Stimulated activated naive CD8-positive, alpha-beta T cell treated with anti-CD3 and anti-CD28 coated beads, Interleukin-15, Interleukin-2, amounts not matched to agents 100 ng/mL and 50 ng/mL, for 24 hours (primary cell): ENCODE measurements at regions not wholly inside any gene's neighbourhood (a gene's known extent, or its start where the extent isn't known, plus 50 kb on each side); places are given as distances from the start of the nearest gene placed in this dataset.

Source experiments
- H3K27ac Mint-ChIP-seq: one replicate; pipeline ENCODE4 v1.8.0; 2021; ENCODE audit warnings: mild to moderate bottlenecking, mixed read lengths
- H3K27me3 Mint-ChIP-seq: one replicate; pipeline ENCODE4 v1.8.0; 2021; ENCODE audit warnings: mixed read lengths
- H3K36me3 Mint-ChIP-seq: one replicate; pipeline ENCODE4 v1.8.0; 2021; ENCODE audit warnings: low read depth, mixed read lengths
- H3K4me1 Mint-ChIP-seq: one replicate; pipeline ENCODE4 v1.8.0; 2021; ENCODE audit warnings: low read depth, mixed read lengths
- H3K4me3 Mint-ChIP-seq: one replicate; pipeline ENCODE4 v1.8.0; 2021; ENCODE audit warnings: mild to moderate bottlenecking, mixed read lengths
- H3K9me3 Mint-ChIP-seq: one replicate; pipeline ENCODE4 v1.8.0; 2021; ENCODE audit warnings: mixed read lengths

DNA sequence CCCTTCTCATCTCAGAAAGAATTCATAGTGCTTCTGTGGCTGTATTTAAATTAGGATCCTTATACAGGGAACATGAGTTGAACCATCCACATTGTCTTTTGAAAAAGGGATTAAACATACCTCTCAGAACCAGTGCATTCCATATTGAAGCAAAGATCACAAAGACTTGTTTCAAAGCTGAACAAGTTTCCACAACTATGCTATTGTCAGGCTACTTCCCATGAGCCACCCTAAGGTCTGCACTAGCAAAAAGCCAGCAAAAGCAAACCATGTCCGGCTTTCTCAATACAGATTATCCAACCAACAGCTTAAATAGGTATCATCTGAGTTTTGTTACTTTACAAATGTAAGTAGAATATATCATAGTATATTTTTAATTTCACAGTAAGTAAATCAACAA, 78.1 kb downstream of the SCG2 start:
- H3K27me3 Mint-ChIP-seq: no peaks in the 10 kb centered on the region
- no peaks in the 10 kb centered on the region for H3K9me3 Mint-ChIP-seq
- no peak overlapping the region for H3K27ac Mint-ChIP-seq
- H3K36me3 Mint-ChIP-seq: no peaks in the 10 kb centered on the region
- H3K4me3 Mint-ChIP-seq: no peak overlapping the region
- H3K4me1 Mint-ChIP-seq: no peaks in the 10 kb centered on the region

DNA sequence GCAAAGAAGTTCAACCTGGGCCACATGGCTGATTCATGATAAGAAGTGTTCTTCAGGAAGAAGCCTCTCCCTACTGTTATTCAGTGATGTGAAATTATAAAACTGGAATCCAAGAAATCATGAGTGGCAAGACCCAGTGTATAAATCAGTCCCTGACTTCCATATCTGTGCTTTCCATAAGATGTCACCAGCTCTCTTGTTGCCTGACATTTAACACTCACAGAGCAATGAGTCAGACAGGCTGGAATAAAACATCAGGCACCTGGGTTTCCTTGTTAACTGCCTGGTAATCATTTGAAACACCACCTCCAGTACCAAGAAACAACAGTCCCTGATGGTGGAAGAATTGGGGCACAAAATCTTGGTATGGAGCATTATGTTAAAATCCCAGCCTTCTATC, 76.1 kb downstream of the SCG2 start:
- Mint-ChIP-seq H3K36me3 (no peaks in the 10 kb centered on the region), H3K27ac (no peak overlapping the region), H3K27me3 (no peaks in the 10 kb centered on the region), H3K4me1 (no peaks in the 10 kb centered on the region), H3K9me3 (no peaks in the 10 kb centered on the region), H3K4me3 (no peak overlapping the region)

DNA sequence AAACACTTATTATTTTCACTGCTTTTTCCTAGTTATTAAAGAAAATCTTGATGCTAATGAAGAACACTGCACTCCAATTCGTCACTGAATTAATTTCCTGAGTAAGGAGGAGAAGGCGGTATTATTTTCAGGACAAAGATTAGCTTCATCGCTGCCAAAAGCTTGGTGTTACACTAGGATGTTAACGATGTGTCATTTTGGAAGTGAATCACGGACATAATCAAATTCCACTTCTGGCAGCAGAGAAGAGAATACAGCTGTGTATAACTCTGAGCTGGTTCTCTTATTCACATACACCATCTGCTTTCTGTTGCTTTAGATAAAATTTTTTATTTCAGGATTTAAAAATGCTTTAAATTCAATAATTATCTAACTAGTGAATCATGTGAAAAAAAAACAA, 74.1 kb downstream of the SCG2 start:
- no peaks in the 10 kb centered on the region for H3K4me1 Mint-ChIP-seq
- no peak overlapping the region for H3K27ac Mint-ChIP-seq
- H3K27me3 Mint-ChIP-seq: no peaks in the 10 kb centered on the region
- H3K9me3 Mint-ChIP-seq: no peaks in the 10 kb centered on the region
- H3K36me3 Mint-ChIP-seq: no peaks in the 10 kb centered on the region
- H3K4me3 Mint-ChIP-seq: no peak overlapping the region

DNA sequence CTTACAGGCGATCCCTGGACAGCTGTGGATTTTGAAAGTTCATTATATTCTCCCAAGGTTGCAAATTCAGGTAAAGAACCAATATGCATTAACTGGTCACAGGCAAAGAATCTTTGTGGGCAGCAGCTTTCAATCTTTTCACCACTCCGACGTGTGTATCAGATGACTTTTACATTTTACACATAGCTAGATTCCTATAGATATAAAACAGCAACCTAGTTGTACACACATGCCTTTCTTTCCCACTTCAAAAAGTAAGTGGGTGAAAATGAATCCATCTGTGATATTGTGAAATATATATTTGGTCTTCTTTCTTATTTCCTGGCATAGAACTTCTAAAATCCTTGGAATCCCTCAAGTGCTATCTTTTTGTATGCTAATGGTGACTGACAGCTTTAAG, 72.5 kb downstream of the SCG2 start:
- Mint-ChIP-seq H3K27ac (no peak overlapping the region), H3K4me1 (no peaks in the 10 kb centered on the region), H3K36me3 (no peaks in the 10 kb centered on the region), H3K4me3 (no peak overlapping the region), H3K9me3 (no peaks in the 10 kb centered on the region), H3K27me3 (no peaks in the 10 kb centered on the region)

DNA sequence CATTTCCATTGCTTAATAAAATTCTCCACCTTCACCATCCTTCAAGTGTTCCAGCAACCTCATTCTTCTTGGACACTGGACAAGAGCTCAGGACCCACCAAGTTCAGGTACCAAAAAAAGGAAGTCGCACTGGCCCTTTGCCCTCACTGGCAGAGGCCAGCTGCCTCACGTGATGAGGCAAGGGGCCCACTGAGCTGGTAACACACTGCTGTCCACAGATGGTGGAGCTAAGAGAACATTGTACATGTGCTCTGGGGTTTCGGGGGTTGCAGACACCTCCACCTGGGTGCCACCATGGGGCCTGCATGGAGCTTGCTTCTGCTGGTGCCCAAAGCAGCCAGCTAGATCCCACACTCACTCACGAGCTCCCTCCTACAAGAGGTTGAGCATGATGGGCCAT, 71.3 kb downstream of the SCG2 start:
- Mint-ChIP-seq H3K9me3 (no peaks in the 10 kb centered on the region), H3K4me3 (no peak overlapping the region), H3K27ac (no peak overlapping the region), H3K4me1 (no peaks in the 10 kb centered on the region), H3K27me3 (no peaks in the 10 kb centered on the region), H3K36me3 (no peaks in the 10 kb centered on the region)

DNA sequence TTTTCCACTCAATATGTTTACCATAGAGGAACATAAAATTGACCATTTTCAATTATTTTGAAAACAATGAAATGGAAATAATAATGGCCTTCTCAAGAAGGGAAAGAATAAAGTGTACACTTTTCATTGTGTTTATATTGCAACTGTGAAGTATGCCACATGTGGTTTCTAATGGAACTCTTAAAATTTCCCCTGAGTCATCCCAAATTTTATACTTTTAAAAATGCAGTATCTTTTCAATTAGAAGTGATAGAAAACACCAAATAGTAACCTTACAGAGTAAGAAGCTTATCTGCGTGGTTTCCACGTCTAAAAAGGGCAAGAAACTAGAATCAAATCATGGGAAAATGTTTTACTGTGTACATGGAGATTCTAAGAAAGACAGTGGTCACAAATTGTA, 70.0 kb downstream of the SCG2 start:
- H3K36me3 Mint-ChIP-seq: no peaks in the 10 kb centered on the region
- no peaks in the 10 kb centered on the region for H3K4me1 Mint-ChIP-seq
- peaks cover 4% of the 10 kb centered on the region for H3K9me3 Mint-ChIP-seq
- H3K27me3 Mint-ChIP-seq: no peaks in the 10 kb centered on the region
- no peak overlapping the region for H3K27ac Mint-ChIP-seq
- no peak overlapping the region for H3K4me3 Mint-ChIP-seq

DNA sequence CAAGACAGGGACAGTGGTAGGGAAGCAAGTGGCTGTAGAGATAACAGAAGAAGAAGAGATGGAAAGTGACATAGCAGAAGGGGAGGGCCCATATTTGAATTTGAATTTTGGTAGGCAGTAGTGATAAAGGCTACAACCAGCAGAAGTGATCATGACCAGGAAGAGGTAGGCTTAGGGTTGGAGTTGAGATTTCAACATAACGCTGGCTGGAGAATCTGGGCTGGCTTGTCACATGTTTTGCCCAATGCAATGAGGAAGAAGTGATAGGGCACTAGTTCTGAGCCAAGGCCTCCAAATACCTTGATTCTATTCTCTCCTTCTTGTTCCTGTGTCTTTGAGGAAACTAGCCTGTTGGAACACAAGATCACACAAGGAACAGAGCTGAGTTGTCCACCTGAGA, 69.4 kb downstream of the SCG2 start:
- Mint-ChIP-seq H3K36me3 (no peaks in the 10 kb centered on the region), H3K4me1 (no peaks in the 10 kb centered on the region), H3K4me3 (no peak overlapping the region), H3K9me3 (peaks cover 4% of the 10 kb centered on the region), H3K27ac (no peak overlapping the region), H3K27me3 (no peaks in the 10 kb centered on the region)

DNA sequence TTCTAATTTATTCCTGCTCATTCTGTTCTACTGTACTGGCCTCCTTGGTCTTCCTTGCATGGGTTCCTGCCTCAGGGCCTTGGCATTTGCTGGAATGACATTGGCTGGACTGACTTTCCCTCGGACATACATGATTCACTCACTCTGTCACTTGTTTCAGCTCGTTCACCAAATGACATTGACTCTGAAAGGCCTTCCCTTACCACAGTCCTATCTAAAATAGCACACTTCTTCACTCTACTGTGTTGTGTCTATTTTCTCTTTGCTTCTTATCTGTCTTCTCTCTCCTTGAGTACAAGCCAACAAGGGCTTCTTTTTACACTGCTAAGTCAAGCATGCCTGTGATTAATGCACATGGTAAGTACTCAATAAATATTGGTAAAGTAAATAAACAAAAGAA, 65.6 kb downstream of the SCG2 start:
- no peaks in the 10 kb centered on the region for H3K27me3 Mint-ChIP-seq
- H3K4me1 Mint-ChIP-seq: no peaks in the 10 kb centered on the region
- H3K9me3 Mint-ChIP-seq: peaks cover 4% of the 10 kb centered on the region
- no peaks in the 10 kb centered on the region for H3K36me3 Mint-ChIP-seq
- H3K27ac Mint-ChIP-seq: no peak overlapping the region
- H3K4me3 Mint-ChIP-seq: no peak overlapping the region

DNA sequence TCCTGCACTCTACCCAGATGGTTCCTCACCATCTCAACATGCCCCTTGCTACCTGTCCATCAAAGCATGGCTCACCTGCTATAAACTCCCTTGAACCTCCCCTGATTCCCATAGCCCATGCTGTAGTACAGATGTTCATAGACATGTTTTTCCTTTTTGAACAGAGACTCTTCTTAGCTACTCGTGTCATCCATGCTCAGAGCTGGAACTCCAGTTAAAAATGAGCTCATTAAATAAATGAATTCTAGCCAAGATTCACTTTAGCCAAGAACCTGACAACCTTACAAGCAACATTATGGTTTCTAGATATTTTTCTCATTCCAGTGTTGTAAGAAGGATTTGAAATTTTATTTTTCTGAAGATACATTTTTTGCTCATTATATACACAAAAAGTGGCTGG, 65.0 kb downstream of the SCG2 start:
- Mint-ChIP-seq H3K4me1 (no peaks in the 10 kb centered on the region), H3K27me3 (no peaks in the 10 kb centered on the region), H3K27ac (no peak overlapping the region), H3K9me3 (peaks cover 4% of the 10 kb centered on the region), H3K36me3 (no peaks in the 10 kb centered on the region), H3K4me3 (no peak overlapping the region)

DNA sequence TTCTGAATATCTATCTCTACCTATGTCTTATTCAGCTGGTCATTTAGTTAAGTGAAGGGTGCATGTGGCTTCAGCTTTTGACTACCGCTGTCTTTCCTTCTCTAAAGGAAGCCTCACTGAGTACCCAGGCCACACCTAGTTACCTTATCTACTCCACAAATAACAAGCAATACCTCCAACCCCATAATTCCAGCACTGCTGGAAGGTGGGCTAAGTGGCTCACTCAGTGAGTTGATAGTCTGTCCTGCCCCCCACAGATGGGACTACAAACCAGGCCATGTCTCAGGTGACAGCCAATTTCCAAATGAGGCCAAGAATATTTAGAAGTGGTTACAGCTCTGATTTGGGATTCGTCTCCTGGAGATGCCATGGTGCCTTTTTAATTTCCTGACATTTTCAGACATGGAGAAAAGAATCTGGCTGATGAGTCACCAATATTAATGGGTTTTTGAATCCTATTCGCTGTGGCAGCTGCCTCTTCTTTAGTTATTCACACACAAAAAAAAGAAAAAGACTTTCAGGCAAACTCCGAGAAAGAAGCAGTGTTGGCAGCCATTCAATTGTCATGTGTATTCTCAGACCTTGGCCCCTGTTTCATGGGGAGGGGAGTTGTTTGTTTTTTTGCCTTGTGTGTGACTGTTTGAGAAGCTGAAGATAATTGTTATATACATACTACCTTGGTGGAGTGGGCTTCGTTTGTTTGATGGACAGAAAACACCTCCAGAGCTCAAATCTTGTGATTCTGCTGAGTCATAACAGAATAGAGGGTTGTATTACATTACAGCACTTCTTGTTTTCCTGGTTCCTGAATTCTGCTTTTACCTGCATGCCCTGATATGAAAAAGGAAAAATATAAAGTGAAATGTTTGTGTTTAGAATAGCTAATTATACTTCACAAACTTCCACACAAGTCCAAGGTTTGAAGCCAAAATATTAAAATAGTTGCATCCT, 64.2 kb downstream of the SCG2 start:
- Mint-ChIP-seq H3K4me3 (no peak overlapping the region), H3K27me3 (no peaks in the 10 kb centered on the region), H3K27ac (no peak overlapping the region), H3K36me3 (no peaks in the 10 kb centered on the region), H3K4me1 (no peaks in the 10 kb centered on the region), H3K9me3 (peaks cover 4% of the 10 kb centered on the region)

DNA sequence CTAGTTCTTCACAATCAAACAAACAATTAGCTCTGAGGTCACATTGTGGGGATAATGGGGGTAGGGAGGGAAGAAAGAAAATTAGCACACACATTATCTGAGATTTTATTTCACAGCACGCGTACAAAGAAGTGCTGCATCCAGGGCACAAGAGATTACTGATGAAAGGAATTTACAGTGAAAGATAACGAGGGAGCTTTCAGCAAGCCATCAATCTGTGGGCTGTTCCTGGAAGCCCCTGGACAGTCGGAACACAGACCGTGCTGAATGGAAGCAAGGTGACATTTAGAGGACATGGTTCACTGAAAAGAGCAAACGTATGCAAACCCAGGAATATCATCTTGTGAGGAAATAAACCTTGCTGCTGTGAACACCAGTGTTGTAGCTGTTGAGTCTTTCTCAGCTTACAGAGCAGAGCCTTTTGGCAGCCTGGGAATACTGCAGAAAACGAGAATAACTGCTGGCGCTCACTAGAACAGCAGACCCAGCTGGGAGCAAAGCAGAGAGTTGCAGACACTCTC, 63.2 kb downstream of the SCG2 start:
- no peaks in the 10 kb centered on the region for H3K27me3 Mint-ChIP-seq
- no peaks in the 10 kb centered on the region for H3K4me1 Mint-ChIP-seq
- H3K4me3 Mint-ChIP-seq: no peak overlapping the region
- H3K27ac Mint-ChIP-seq: no peak overlapping the region
- no peaks in the 10 kb centered on the region for H3K36me3 Mint-ChIP-seq
- H3K9me3 Mint-ChIP-seq: peaks cover 4% of the 10 kb centered on the region

DNA sequence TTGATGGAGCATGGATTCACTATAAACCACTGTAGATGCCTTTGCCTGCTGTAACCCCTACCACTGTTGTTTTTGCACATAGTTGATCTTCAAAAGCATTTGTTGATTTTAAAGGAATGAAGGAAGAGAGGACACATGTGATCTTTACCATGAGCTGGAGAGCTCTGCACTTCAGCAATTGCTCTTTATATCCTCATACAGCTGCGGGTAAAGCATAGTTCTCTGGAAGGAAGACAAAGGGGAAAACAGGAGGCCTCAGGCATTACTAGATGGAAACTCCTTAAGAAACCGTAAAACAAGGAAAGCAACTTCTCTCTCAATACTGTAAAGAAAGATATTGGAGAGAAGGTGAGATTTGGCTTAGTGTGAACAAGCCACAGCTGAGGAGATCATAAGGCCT, 60.6 kb downstream of the SCG2 start:
- no peaks in the 10 kb centered on the region for H3K4me1 Mint-ChIP-seq
- H3K36me3 Mint-ChIP-seq: no peaks in the 10 kb centered on the region
- no peak overlapping the region for H3K27ac Mint-ChIP-seq
- no peak overlapping the region for H3K4me3 Mint-ChIP-seq
- H3K9me3 Mint-ChIP-seq: peaks cover under 1% of the 10 kb centered on the region
- H3K27me3 Mint-ChIP-seq: no peaks in the 10 kb centered on the region

DNA sequence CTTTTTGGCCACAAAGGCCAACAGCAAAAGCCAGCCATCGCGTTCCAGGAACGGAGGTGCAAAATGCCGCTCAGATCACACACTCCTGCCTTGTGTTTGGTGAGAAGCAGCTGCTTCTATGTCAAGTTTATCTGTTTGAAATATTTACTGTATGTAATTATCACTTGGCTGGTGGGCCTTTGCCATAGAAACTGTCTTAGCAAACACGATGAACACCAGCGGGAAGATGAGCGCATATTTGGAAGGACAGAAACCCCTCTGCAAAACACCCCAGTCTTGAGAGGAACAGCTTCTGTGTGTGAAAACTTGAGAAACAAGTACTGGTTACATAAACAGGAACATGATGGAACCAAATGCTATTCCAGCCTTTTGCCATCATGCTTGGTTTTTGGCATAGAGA, 59.7 kb downstream of the SCG2 start:
- Mint-ChIP-seq H3K27ac (no peak overlapping the region), H3K36me3 (no peaks in the 10 kb centered on the region), H3K9me3 (no peaks in the 10 kb centered on the region), H3K4me1 (no peaks in the 10 kb centered on the region), H3K27me3 (no peaks in the 10 kb centered on the region), H3K4me3 (no peak overlapping the region)

DNA sequence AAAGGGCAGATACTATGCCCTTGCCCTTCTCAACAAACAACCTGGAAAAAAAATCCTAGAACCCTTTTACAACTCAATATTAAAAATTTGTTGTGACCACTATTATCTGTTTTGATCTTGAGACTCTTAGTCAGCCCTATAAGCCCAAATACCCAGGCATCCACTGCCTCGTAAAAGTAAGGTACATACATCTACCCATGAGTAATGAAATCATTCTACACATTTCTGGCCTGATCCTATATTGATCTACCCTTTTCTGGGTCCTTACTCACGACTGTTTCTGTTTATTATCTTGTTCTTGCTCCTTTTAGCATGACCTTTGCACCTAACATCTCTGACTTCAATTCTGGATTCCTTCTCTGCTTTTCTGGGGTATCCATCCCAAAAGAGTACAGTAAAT, 56.8 kb downstream of the SCG2 start:
- Mint-ChIP-seq H3K27me3 (no peaks in the 10 kb centered on the region), H3K27ac (no peak overlapping the region), H3K9me3 (no peaks in the 10 kb centered on the region), H3K36me3 (no peaks in the 10 kb centered on the region), H3K4me1 (no peaks in the 10 kb centered on the region), H3K4me3 (no peak overlapping the region)

DNA sequence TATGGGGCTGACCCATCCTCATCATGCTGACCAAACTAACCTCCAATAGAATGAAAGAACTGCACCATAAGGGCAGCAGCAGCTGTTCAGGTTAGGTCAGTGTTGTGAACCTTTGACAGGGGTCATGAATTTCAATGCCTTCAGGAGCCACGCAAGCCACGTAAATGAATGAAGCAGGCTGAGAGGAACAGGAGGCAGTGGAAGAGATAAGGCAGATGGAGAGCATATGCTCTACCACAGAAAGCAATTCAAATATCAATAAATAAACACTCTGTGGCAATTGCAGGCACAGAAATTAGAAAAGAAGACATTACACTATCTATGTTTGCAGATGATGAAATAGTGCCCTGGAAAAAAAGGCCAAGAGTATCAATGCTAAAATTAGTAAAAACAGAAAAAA, 56.3 kb downstream of the SCG2 start:
- Mint-ChIP-seq H3K9me3 (no peaks in the 10 kb centered on the region), H3K4me3 (no peak overlapping the region), H3K4me1 (no peaks in the 10 kb centered on the region), H3K36me3 (no peaks in the 10 kb centered on the region), H3K27me3 (no peaks in the 10 kb centered on the region), H3K27ac (no peak overlapping the region)
